Stimulated activated naive CD8-positive, alpha-beta T cell treated with anti-CD3 and anti-CD28 coated beads, Interleukin-15, Interleukin-2, amounts not matched to agents 100 ng/mL and 50 ng/mL, for 24 hours (primary cell): ENCODE measurements at regions not wholly inside any gene's neighbourhood (a gene's known extent, or its start where the extent isn't known, plus 50 kb on each side); places are given as distances from the start of the nearest gene placed in this dataset.
"Not testable (repeated sequence)": the region's sequence is repeated elsewhere in the genome, so short reads cannot be mapped to it uniquely, and the experiment has no call there.

Experiments used
- H3K27ac Mint-ChIP-seq: one replicate; pipeline ENCODE4 v1.8.0; 2021; ENCODE audit warnings: mild to moderate bottlenecking, mixed read lengths
- H3K27me3 Mint-ChIP-seq: one replicate; pipeline ENCODE4 v1.8.0; 2021; ENCODE audit warnings: mixed read lengths
- H3K36me3 Mint-ChIP-seq: one replicate; pipeline ENCODE4 v1.8.0; 2021; ENCODE audit warnings: low read depth, mixed read lengths
- H3K4me1 Mint-ChIP-seq: one replicate; pipeline ENCODE4 v1.8.0; 2021; ENCODE audit warnings: low read depth, mixed read lengths
- H3K4me3 Mint-ChIP-seq: one replicate; pipeline ENCODE4 v1.8.0; 2021; ENCODE audit warnings: mild to moderate bottlenecking, mixed read lengths
- H3K9me3 Mint-ChIP-seq: one replicate; pipeline ENCODE4 v1.8.0; 2021; ENCODE audit warnings: mixed read lengths

DNA sequence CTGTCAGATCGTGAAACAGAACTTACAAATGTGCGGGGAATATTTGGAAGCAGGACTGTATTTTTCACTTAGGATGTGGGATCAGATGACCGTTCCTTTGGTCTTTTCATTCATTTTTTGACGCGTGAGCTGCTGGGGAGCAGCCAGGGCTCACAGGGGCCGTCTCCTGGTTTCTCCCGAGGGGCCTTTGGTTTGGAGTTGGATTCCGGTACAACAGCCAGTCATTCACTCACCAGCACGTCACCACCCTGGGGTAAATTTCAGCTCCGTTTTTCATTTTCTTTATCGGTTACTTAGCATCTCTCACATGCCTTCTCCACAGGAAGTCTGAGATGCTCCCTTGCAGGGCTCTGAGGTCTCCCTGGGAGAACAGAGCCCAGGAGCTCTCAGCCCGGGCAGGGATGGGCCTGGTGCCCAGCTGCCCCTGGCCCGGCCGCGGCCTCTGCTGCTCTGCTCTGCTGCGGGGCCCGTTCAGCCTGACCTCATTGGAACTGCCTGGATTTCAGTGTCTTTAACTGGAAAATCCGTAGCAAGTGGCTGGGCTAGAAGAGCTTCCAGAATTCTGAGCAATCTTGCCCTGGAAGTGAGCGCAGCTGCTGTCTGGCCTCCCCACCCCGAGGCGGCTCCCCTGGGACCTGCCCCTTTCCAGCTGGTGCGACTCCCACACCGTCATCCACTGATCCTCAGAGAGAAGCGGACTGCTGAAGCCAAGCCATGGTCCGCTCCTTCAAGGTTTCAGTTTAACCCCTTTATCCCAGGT lies 335.6 kb downstream of the EIPR1 start:
- Mint-ChIP-seq H3K27ac (no peak overlapping the region), H3K36me3 (no peaks in the 10 kb centered on the region), H3K9me3 (no peaks in the 10 kb centered on the region), H3K27me3 (no peaks in the 10 kb centered on the region), H3K4me3 (no peak overlapping the region), H3K4me1 (no peaks in the 10 kb centered on the region)

DNA sequence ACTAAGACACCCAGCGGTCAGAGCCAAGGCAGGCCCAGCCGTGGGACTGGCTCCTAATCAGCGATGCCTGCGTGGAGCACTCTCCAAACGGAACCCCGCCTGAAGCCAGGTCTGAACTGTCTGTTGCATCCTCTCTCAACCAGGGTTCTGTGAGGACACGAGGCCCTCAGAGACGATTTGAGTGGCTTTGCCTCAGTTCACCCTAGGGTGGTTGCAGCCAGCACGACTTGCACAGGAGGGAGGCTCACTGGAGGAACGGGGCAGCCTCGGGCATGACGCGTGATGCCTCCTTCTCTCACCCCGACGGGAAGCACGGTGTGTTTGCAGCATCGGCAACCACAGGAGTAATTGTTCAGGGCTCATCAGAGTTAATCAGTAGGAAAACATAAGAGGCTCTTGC lies 336.4 kb downstream of the EIPR1 start:
- H3K27ac Mint-ChIP-seq, result no peak overlapping the region
- no peaks in the 10 kb centered on the region for H3K27me3 Mint-ChIP-seq
- H3K36me3 Mint-ChIP-seq, result no peaks in the 10 kb centered on the region
- no peak overlapping the region for H3K4me3 Mint-ChIP-seq
- no peaks in the 10 kb centered on the region for H3K4me1 Mint-ChIP-seq
- no peaks in the 10 kb centered on the region for H3K9me3 Mint-ChIP-seq

DNA sequence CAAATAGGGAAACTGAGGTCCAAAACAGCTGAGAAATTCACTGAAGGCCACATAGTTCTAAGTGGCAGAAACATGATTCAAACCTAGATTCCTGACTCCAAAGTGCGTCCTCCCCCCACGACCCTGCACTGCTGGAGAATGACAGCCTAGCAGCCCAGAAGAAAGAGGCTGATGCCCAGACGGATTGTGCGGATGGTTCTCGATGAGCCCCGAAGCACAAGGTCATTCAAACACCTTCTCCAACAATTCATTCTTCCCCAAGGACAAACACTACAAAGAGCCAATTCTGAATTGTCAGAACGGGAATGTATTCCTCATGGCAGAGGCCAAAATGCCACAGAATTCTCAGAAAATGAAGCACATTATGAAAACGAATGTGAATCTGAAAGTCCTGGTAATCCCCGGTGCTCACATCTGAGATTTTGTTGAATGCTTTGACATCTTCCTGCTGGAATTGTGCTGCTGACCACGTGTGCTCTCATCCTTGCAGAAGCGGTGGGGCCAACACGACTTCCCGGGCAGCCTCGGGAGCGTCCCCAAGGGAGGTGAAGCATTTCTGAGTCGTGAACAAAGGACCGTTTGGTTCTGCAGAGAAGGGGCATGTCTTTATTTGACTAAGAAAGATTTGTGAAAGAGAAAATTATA lies 337.0 kb downstream of the EIPR1 start:
- H3K27me3 Mint-ChIP-seq, result no peaks in the 10 kb centered on the region
- no peaks in the 10 kb centered on the region for H3K36me3 Mint-ChIP-seq
- H3K9me3 Mint-ChIP-seq, result no peaks in the 10 kb centered on the region
- H3K4me1 Mint-ChIP-seq, result no peaks in the 10 kb centered on the region
- no peak overlapping the region for H3K27ac Mint-ChIP-seq
- H3K4me3 Mint-ChIP-seq, result no peak overlapping the region

DNA sequence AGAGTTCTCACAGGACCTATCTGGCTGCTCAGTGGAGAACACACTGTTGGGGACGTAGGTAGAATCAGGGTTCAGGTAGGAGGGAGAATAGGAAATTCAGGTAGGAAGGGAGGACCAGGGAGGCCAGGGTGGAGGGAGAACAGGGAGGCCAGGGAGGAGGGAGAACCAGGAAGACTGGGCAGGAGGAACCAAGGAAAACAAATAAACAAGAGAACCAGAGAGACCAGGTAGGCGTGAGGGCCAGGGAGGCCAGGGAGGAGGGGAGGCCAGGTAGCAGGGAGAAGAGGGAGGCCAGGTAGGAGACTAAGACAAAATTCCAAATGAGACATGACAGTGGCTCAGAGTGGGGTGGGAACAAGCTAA lies 337.6 kb downstream of the EIPR1 start:
- Mint-ChIP-seq H3K4me1 (no peaks in the 10 kb centered on the region), H3K27ac (no peak overlapping the region), H3K36me3 (no peaks in the 10 kb centered on the region), H3K4me3 (no peak overlapping the region), H3K9me3 (no peaks in the 10 kb centered on the region), H3K27me3 (no peaks in the 10 kb centered on the region)

DNA sequence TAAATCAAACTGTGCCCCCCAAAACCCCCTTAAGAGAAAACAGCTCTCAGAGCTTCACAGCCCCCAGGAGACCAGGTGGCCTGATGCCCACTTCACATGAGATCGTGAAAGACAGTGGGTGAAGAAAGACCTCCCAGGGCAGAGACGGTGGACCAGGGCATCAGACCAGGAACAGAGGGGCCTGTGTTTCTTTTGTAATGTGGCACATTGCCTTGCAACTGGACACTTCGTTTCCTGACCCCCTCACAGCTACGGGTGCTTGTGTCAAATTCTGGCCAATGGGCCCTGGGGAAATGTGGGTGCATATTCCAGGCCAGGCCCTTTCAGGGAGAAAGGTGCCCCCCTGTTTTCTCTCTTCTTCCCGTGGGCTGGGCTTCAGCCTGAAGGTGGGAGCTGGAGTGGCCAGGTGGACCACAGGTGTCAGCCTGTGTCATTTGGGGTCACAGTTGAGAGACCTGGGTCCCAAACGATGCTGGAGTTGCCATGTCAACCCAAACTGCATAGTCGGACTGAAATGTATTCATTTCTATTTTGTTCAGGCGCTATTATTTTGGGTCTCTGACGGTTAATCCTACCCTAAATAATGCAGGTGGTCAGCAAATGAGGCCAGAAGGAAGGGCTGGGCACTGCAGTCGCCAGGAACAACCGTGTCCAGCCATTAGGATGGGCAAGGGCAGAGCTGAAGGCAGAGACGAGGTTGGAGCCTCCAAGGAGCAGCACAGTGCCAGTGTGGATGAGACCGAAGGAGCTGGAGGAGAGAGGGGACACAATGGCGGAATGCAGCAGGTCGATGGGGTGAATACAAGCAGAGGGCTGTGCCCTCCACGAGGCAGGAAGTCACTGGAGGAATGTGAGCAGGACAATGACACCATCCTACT lies 338.2 kb downstream of the EIPR1 start:
- H3K36me3 Mint-ChIP-seq, result no peaks in the 10 kb centered on the region
- H3K27me3 Mint-ChIP-seq, result no peaks in the 10 kb centered on the region
- no peak overlapping the region for H3K4me3 Mint-ChIP-seq
- no peaks in the 10 kb centered on the region for H3K4me1 Mint-ChIP-seq
- no peak overlapping the region for H3K27ac Mint-ChIP-seq
- no peaks in the 10 kb centered on the region for H3K9me3 Mint-ChIP-seq

DNA sequence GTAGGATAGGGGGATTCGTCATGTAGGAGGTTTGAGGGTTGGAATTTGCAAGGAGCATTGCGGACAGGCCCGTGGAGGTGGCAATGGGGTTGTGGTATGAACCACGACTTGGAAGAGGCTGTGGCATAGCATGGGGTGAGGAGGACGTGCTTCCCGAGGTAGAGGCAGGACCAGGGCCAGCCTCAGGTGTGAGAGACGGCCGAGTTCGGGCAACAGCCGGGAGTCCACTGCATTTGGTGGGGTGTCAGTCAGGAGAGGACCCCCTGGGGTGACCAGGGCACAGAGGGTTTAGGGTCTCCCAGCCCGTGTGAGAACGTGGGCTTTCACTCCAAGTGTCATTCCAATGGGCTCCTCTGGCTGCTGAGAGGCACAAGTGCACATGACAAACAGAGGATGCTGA lies 339.0 kb downstream of the EIPR1 start:
- H3K27ac Mint-ChIP-seq, result no peak overlapping the region
- no peaks in the 10 kb centered on the region for H3K9me3 Mint-ChIP-seq
- no peaks in the 10 kb centered on the region for H3K27me3 Mint-ChIP-seq
- H3K4me3 Mint-ChIP-seq, result no peak overlapping the region
- no peaks in the 10 kb centered on the region for H3K36me3 Mint-ChIP-seq
- no peaks in the 10 kb centered on the region for H3K4me1 Mint-ChIP-seq

DNA sequence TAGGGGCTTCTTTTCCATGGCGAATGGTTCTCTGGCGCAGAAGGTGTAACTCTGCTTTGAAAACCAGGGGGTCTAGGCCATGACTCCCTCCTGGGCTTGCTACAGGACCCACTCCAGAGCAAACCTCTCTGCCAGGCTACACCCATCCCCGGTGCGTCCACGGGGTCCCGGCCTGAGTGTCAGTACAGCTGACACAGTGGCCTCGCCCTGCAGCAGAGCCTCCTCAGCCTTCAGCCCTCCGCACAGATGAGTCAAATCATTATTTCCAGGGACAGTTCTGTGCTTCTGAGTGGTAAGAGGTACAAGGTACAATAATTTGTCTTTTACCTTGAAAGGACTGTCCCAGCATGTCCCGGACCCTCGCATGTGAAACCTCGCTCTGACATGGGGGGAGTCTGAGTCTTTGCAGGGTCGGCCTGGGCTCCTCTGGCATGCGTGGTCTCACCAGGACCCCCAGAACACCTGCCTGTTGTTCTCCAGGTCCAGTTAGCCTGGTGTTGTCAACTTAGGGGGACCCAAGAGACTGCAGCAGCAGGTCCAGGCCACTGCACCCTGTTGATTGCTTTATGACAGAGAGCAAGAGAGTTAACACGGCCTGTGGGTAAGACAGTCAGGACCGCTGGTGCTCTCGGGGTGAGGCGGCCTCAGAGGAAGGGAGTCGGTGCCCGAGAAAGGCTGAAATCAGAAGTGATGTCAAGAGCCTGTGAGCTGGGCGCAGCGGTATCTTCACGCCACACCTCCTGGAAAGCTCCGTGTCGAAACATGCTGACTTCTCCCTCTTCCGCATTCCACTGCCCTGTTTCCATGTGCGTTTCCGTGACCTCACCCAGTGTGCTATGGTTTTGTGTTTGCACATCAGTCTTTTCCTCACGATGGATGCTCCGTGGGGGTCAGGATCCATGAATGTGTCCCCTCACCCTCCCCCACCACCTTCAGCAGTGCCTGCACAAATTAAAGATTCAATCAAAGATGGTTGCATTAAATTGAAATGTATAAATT lies 340.1 kb downstream of the EIPR1 start:
- no peaks in the 10 kb centered on the region for H3K27me3 Mint-ChIP-seq
- H3K27ac Mint-ChIP-seq, result no peak overlapping the region
- no peaks in the 10 kb centered on the region for H3K36me3 Mint-ChIP-seq
- H3K4me1 Mint-ChIP-seq, result no peaks in the 10 kb centered on the region
- no peak overlapping the region for H3K4me3 Mint-ChIP-seq
- H3K9me3 Mint-ChIP-seq, result no peaks in the 10 kb centered on the region

DNA sequence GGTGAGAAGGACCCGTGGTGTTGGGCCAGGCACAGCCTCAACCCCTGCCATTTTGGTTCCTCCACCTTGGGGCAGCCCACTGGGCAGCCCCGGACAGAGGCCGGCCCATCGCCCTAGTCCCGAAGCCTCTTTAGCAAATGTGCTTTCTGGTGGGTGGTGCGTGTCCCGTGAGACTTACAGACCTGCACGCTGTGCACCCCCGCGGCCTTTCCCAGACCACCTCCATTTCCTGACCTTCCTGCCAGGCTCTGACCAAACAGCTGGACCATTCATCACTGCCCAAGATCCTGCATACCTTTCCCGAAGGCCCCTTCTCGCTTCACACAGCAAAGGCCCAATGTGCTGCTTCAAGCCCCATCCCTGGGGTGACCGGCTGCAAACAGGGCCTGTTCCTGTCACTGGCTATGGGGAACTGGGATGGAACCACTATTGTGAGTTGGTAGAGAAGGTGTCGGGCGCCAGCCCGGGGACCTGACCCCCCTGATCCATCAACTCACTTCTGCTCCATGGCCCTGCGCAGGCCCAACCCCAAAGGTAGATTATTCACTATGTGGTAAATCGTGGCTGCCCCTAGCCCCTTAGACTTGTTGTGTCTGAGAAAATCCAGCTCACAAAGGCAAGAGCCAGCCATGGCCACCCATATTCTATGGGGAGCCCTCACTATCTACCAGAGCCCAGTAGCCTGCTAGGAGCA lies 341.0 kb downstream of the EIPR1 start:
- Mint-ChIP-seq H3K27ac (no peak overlapping the region), H3K36me3 (no peaks in the 10 kb centered on the region)

DNA sequence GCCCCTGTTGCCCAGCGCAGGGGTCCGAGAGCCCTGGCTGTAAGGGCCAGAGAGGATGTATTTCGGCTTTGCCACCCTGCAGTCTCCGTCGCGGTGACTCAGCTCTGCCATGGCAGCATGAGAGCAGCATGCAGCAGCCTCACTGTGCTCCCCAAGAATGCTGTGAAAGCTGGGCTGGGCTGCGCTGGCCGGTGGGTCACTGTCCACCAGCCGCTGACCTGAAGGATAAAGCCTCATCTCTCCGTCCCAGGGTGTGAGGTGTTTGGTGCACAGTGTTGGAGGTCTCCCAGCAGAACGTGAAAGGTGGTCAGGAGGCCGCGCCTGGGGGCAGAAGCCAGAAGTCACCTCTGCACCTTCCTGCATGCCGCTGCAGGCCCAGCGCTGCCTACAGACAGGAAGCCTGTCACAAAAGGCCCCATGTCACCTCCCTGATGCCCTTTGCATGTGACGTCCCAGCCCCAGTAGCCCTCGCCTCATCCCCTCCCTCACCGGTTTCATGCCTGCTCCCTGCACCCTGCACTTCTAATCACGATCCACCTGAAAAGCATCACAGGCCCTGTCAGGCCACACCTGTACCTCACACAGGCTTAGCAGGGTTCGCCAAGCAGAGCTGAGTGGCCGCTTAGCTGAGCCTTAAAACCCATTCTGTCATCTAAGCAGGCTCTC lies 342.1 kb downstream of the EIPR1 start:
- Mint-ChIP-seq H3K27me3 (no peaks in the 10 kb centered on the region), H3K9me3 (no peaks in the 10 kb centered on the region), H3K36me3 (no peaks in the 10 kb centered on the region), H3K27ac (no peak overlapping the region), H3K4me1 (no peaks in the 10 kb centered on the region), H3K4me3 (no peak overlapping the region)

More for the DNA sequence above, 341.0 kb downstream of the EIPR1 start:
- H3K9me3 Mint-ChIP-seq, result no peaks in the 10 kb centered on the region
- no peak overlapping the region for H3K4me3 Mint-ChIP-seq
- no peaks in the 10 kb centered on the region for H3K4me1 Mint-ChIP-seq
- no peaks in the 10 kb centered on the region for H3K27me3 Mint-ChIP-seq

DNA sequence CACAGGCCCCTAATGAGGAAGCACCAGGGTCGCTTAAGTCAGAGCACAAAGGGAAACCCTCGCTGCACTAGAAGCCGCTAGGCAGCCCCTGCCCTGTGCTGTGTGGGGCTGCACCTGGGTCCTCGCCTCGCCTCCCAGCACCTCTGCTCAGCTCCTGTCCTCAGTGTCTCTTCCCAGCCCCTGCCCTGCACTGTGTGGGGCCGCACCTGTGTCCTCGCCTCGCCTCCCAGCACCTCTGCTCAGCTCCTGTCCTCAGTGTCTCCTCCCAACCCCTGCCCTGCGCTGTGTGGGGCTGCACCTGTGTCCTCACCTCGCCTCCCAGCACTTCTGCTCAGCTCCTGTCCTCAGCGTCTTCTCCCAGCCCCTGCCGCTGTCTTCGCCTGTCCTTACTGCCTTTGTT lies 342.8 kb downstream of the EIPR1 start:
- no peak overlapping the region for H3K4me3 Mint-ChIP-seq
- no peaks in the 10 kb centered on the region for H3K9me3 Mint-ChIP-seq
- no peak overlapping the region for H3K27ac Mint-ChIP-seq
- H3K27me3 Mint-ChIP-seq, result no peaks in the 10 kb centered on the region
- no peaks in the 10 kb centered on the region for H3K4me1 Mint-ChIP-seq
- no peaks in the 10 kb centered on the region for H3K36me3 Mint-ChIP-seq

DNA sequence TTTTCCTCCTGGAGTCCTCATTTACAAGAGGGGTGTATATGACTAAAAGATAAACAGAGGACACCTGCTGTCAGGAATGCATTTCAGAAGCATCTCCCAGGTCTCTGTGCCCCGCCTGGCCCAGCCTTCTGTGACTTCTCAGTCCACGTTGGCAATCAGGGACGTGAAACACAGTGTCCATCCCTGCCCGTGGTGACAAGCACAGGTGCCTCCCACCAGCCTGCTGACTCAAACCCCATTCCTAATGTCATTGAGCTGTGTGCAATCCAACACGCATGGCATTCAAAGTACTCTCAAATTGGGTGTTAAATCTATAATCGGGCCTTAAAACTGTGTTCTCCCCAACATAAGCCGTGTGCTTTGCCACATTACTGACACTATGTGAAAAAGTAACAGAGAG lies 343.2 kb downstream of the EIPR1 start:
- H3K9me3 Mint-ChIP-seq, result no peaks in the 10 kb centered on the region
- H3K4me3 Mint-ChIP-seq, result no peak overlapping the region
- no peaks in the 10 kb centered on the region for H3K36me3 Mint-ChIP-seq
- H3K27me3 Mint-ChIP-seq, result no peaks in the 10 kb centered on the region
- no peaks in the 10 kb centered on the region for H3K4me1 Mint-ChIP-seq
- H3K27ac Mint-ChIP-seq, result no peak overlapping the region

DNA sequence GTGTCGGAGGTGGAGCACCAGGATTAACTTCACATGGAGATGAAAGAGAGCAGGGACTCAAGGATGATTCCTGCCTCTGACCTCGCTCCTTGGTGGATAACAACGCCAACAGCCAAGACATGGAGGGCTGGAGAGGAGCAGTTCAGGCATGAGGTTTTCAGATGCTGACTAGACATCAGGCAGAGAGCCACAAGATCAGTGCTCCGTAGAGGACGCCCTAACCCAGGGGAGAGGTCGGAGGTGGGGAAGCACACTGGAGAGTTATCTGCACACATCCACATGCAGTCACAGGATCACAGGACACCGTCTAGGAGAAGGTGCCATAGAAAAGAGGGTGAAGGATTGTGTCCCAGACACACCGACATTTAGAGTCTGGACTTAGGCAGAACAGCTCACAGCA lies 344.3 kb downstream of the EIPR1 start:
- Mint-ChIP-seq H3K4me3 (no peak overlapping the region), H3K27ac (no peak overlapping the region), H3K36me3 (no peaks in the 10 kb centered on the region), H3K9me3 (no peaks in the 10 kb centered on the region), H3K4me1 (no peaks in the 10 kb centered on the region), H3K27me3 (no peaks in the 10 kb centered on the region)

DNA sequence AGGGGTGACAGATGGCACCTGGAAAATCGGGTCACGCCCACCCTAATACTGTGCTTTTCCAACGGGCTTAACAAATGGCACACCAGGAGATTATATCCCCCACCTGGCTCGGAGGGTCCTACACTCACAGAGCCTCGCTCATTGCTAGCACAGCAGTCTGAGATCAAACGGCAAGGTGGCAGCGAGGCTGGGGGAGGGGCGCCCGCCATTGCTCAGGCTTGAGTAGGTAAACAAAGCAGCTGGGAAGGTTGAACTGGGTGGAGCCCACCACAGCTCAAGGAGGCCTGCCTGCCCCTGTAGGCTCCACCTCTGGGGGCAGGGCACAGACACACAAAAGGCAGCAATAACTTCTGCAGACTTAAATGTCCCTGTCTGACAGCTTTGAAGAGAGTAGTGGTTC lies 346.8 kb downstream of the EIPR1 start:
- H3K27ac Mint-ChIP-seq, H3K4me3 Mint-ChIP-seq, H3K27me3 Mint-ChIP-seq, H3K4me1 Mint-ChIP-seq, H3K9me3 Mint-ChIP-seq, H3K36me3 Mint-ChIP-seq: not testable (repeated sequence)
